GM19397 (cell line): ENCODE measurements at regions not wholly inside any gene's neighbourhood (a gene's known extent, or its start where the extent isn't known, plus 50 kb on each side); places are given as distances from the start of the nearest gene placed in this dataset.

Experiments
- ATAC-seq: cut with Tn5 transposase; IDR thresholded peaks from one replicate; pipeline ENCODE4 v1.9.1; 2021; ENCODE audit warnings: mild to moderate bottlenecking, moderate library complexity; ENCODE audit not compliant: unreplicated experiment

GRCh38 chr4:13316354-13316753, 167.8 kb downstream of the RAB28 start:
- ATAC-seq, result no peak

DNA sequence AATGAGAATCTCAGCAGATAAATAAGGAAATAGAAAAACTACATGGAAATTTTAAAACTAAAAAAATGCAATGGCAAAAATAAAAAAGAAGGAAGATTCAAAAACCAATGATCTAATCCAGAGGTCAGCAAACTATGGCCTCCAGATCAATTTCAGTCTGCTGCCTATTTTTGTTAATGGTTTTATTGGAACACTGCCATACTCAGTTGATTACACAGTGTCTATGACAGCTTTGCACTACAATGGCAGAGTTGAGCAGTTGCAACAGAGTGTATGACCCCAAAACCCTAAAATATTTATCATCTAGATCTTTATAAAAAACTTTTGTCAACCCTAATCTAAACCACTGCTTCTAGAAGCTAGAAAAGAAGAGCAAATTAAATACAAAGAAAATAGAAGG, 170.3 kb downstream of the RAB28 start:
- ATAC-seq, result no peak

GRCh38 chr4:13312264-13312663, 171.9 kb downstream of the RAB28 start:
- ATAC-seq, result no peak

DNA sequence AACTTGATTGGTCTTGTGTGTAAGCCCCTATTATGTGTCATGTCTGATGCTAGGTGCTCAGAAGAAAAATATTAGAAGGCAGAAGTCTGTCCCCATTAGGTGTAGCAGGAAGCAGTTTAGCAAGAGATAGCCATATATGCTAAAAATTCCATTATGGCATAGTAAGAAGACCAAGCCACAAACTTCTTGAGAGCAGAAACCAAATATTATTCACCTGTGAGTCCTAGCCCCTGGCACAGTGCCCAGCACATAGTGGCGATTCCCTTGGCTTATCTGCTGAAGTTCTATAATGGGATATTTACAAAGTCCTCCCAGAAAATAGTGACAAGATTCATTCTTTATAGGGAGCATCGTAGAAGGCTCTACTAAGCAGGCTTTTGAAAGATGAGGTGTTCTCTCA, 174.4 kb downstream of the RAB28 start:
- no peak for ATAC-seq

- no peak for ATAC-seq
These were observed 177.8 kb downstream of the RAB28 start for GRCh38 chr4:13306356-13306755.

DNA sequence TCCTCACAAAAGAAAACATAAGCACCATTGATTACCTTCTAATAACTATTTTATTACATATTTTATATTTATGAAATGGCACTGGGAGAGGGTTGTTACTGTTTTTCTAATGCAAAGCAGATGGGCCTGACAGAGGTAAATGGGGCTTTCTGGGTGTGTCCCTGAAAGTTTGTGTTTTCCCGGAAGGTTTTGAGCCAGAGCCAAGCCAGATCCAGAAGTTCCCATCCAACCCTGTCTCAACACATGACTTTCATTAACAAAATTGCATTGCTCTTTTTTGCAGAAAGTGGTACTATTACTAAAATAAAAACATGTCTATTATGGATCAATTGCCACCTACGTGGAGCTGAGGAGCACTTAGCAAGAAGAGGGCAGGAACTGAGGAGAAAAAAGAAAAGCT, 181.3 kb downstream of the RAB28 start:
- ATAC-seq, result no peak

GRCh38 chr4:13299343-13299742, 184.8 kb downstream of the RAB28 start:
- ATAC-seq, result no peak

GRCh38 chr4:13298655-13299054, 185.5 kb downstream of the RAB28 start:
- no peak for ATAC-seq

DNA sequence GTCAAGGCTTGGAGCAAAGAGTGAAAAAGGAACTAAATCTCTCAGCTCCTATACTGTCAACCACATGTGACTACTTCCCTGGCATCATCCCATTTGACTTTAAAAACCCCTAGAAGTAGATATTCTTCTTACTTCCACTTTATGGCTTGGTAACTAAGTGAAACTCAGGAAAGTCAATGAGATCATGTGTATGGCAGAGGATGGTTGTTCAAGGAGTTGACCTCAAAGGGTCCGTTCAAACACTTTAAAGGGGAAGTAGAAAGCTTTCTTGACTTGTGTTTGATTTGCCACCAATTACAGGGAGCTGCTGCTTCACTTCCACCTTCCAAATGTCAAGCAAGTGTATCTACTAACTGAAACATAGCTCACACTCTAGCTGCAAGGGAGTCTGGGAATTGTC, 187.2 kb downstream of the RAB28 start:
- no peak for ATAC-seq

- ATAC-seq, result no peak
These were observed 189.1 kb downstream of the RAB28 start for GRCh38 chr4:13294961-13295605.

DNA sequence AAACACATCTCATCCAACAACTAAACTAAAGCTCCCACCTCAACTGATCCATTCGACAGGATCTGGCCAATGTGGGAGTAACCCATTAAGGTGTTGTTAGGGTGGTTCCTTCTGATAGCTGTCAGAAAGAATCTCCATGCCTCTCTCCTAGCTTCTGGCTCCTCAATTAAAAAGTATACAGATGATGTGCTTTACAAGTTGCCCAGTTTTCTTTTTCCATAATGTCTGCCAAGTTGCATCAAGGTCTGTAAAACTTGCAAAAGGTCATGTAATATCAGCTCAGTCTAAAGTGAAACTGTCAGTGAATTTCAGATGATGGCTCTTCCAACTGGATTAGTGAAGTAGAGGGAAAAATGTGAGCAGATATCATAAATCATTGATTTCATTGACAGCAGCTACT, 191.8 kb downstream of the RAB28 start:
- no peak for ATAC-seq

DNA sequence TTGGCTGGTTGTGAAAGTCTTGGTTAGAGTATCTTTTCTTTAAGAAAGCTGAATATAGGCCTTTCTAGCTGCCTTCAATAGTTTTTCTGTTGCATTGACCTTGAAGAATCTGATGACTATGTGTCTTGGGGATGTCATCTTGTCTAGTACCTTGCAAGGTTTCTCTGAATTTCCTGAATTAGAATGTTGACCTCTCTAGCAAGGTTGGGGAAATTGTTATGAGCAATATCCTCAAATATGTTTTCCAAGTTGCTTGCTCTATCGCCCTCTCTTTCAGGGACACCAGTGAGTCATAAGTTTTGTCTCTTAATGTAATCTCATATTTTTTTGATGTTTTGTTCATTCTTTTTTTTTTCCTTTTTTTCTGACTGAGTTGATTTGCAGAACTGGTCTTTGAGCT, 194.7 kb downstream of the RAB28 start:
- no peak for ATAC-seq

DNA sequence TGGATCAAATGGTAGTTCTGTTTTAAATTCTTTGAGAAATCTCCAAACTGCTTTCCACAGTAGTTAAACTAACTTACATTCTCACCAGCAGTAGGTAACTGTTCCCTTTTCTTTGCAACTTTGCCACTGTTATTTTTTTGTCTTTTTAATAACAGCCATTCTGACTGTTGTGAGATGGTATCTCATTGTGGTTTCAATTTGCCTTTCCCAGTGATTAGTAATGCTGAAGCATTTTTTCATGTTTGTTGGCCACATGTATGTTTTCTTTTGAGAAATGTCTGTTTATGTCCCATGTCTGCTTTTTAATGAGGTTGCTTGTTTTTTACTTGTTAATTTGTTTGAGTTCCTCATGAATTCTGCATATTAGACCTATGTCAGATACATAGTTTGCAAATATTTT, 198.8 kb downstream of the RAB28 start:
- no peak for ATAC-seq

DNA sequence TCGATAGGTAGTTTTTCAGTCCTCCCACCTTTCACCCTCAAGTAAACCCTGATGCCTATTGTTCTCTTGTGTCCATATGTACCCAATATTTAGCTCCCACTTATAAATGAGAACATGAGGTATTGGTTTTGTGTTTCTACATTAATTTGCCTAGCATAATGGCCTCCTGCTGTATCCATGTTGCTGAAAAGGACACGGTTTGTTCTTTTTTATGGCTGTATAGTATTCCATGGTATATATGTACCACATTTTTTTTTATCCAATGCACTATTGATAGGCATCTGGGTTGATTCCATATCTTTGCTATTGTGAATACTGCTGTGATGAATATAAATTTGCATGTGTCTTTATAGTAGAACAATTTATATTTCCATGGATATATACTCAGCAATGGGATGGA, 199.2 kb downstream of the RAB28 start:
- ATAC-seq, result no peak

GRCh38 chr4:13276357-13276756, 207.8 kb downstream of the RAB28 start:
- no peak for ATAC-seq

GRCh38 chr4:13268703-13269102, 215.4 kb downstream of the RAB28 start:
- no peak for ATAC-seq

DNA sequence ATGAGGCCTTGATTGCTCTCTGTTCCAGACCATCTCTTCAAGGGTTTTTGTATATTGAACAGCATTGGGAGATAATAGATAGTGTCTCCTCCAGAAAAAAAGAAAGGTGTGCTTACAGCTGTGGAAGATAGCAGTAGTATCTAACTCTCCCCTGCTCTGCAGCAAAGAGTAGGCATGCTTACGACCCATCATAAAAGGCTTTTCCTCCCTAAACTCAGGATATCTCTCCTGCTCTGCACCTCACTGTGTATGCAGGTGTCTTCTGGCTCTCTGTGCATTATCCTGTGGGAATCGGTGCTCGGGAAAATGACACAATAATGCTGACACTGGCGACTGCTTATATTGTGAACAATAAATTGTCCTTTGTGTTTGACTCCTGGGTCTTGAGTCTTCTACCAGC, 216.0 kb downstream of the RAB28 start:
- no peak for ATAC-seq

DNA sequence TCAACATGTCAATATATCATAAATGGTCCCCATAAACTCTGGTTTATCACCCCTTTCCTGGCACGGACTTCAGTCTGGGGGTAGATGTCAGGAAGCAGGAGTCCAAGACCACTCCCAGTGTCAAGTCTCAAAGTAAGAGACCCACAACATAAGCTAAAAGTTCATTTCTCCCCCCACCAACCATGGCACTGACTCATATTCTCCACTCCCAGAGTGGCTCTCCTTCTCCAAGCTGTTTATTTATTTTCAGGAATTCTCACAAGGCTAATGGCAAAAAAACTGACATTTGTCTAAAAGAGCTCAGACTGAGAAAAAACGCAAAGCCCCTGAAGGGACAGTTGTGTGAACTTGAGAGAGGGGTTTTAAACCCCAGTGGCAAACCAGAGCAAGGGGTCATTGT, 217.0 kb downstream of the RAB28 start:
- no peak for ATAC-seq

GRCh38 chr4:13266687-13267086, 217.5 kb downstream of the RAB28 start:
- ATAC-seq, result no peak

GRCh38 chr4:13263967-13264525, 220.1 kb downstream of the RAB28 start:
- no peak for ATAC-seq

DNA sequence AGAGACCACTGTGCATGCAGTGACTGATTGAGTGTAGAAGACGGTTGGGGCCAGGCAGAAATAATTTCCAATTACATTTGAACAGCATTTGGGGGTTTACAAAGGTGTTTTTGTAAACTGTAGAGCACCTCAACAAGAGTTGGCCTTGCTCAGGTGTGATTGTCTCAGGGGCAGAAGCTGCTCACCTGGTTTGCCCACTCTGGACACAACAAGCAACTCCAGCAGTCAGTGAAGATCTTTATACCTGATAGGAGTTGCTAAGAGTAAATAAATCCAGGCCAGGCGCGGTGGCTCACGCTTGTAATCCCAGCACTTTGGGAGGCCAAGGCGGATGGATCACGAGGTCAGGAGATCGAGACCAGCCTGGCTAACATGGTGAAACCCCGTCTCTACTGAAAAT, 221.3 kb downstream of the RAB28 start:
- no peak for ATAC-seq

DNA sequence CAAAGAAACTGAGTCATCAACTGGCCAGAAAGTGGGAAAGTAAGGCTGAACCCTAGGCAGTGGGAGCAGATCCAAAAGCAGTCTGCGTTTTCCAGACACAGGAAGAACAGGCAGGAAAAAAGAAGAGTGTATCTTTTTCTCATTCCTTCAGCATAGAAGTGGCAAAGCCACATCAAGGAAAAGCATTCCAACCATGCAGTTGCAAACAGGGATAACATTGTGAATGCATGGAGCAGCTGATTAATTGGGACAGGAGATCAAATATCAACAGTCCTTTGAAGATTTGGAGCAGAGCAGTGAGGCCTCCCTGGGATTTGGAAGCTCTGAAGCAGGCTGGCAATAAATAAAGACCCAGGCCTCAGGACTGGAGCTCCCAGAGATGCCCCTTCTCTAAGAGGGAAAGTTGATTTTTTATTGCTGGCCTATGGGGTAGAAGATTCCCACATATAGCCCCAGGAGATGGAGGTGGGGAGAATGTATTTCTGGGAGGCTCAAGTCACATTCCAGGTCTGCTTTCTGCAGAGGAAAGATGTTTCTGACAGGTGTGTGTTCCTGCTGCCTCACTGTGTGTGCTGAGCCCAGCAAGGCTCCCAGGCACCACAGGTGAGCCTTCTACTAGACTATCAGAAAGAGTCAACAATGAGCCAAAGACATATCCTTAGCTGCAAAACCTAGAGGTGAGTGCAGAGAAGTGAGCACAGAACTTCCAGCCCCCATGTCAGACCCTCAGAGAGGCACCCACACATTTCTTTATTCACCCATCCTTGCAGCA, 222.5 kb downstream of the RAB28 start:
- no peak for ATAC-seq
